H9 (cell line): ENCODE measurements at regions not wholly inside any gene's neighbourhood (a gene's known extent, or its start where the extent isn't known, plus 50 kb on each side); places are given as distances from the start of the nearest gene placed in this dataset.

ENCODE experiments used
- DNase-seq: peaks from one replicate; pipeline ENCODE4 v3.0.0-alpha.2; 2017
- H2AFZ ChIP-seq: one replicate; pipeline ENCODE4 v1.6.1; 2013; ENCODE audit warnings: mild to moderate bottlenecking, low read length, control low read depth, moderate library complexity
- H2AK5ac ChIP-seq: 2 replicates; pipeline ENCODE4 v1.6.1; 2013; ENCODE audit warnings: low read length, control low read depth, mixed read lengths; ENCODE audit not compliant: insufficient read length
- H2BK120ac ChIP-seq: one replicate; pipeline ENCODE4 v1.6.1; 2013; ENCODE audit warnings: low read depth, mild to moderate bottlenecking, low read length, control low read depth, inconsistent platforms; ENCODE audit not compliant: poor library complexity, severe bottlenecking
- H2BK12ac ChIP-seq: 2 replicates; pipeline ENCODE4 v1.6.1; 2013; ENCODE audit warnings: low read length, control low read depth, mixed read lengths, low read depth; ENCODE audit not compliant: insufficient read length
- H2BK15ac ChIP-seq: 2 replicates; pipeline ENCODE4 v1.6.1; 2013; ENCODE audit warnings: low read depth, low read length, control low read depth
- H2BK20ac ChIP-seq: one replicate; pipeline ENCODE4 v1.6.1; 2013; ENCODE audit warnings: low read depth, mild to moderate bottlenecking, low read length, control low read depth, inconsistent platforms; ENCODE audit not compliant: poor library complexity, severe bottlenecking
- H2BK5ac ChIP-seq: 2 replicates; pipeline ENCODE4 v1.6.1; 2013; ENCODE audit warnings: low read length, control low read depth, mixed read lengths; ENCODE audit not compliant: insufficient read length
- H3K14ac ChIP-seq: 2 replicates; pipeline ENCODE4 v1.6.1; 2013; ENCODE audit warnings: low read length, control low read depth; ENCODE audit not compliant: insufficient read depth
- H3K18ac ChIP-seq: 2 replicates; pipeline ENCODE4 v1.6.1; 2013; ENCODE audit warnings: low read depth, mild to moderate bottlenecking, mixed read lengths, low read length, control low read depth; ENCODE audit not compliant: insufficient read length
- H3K23ac ChIP-seq: 2 replicates; pipeline ENCODE4 v1.6.1; 2013; ENCODE audit warnings: low read length, control low read depth, mixed read lengths, low read depth; ENCODE audit not compliant: insufficient read length
- H3K23me2 ChIP-seq: 2 replicates; pipeline ENCODE4 v1.6.1; 2013; ENCODE audit warnings: low read depth, mild to moderate bottlenecking, mixed read lengths, low read length, control low read depth; ENCODE audit not compliant: insufficient read length, poor library complexity, severe bottlenecking
- H3K27ac ChIP-seq: 2 replicates; pipeline ENCODE4 v1.5.1; 2013; ENCODE audit warnings: low read length, control low read depth, mixed read lengths, low read depth; ENCODE audit not compliant: insufficient read length
- H3K27me3 ChIP-seq: 2 replicates; pipeline ENCODE4 v1.6.1; 2013; ENCODE audit warnings: low read length, control low read depth, inconsistent platforms; ENCODE audit not compliant: insufficient read depth
- H3K4ac ChIP-seq: 2 replicates; pipeline ENCODE4 v1.6.1; 2013; ENCODE audit warnings: low read depth, mild to moderate bottlenecking, control low read depth, inconsistent platforms, low read length, moderate library complexity
- H3K4me1 ChIP-seq: 2 replicates; pipeline ENCODE4 v1.6.1; 2013; ENCODE audit warnings: low read length, control low read depth, inconsistent platforms; ENCODE audit not compliant: insufficient read depth
- H3K4me2 ChIP-seq: 2 replicates; pipeline ENCODE4 v1.6.1; 2013; ENCODE audit warnings: low read length, control low read depth, mixed read lengths; ENCODE audit not compliant: insufficient read length, insufficient read depth
- H3K56ac ChIP-seq: 2 replicates; pipeline ENCODE4 v1.6.1; 2013; ENCODE audit warnings: low read depth, mild to moderate bottlenecking, mixed read lengths, low read length, control low read depth; ENCODE audit not compliant: insufficient read length
- H3K79me1 ChIP-seq: 2 replicates; pipeline ENCODE4 v1.6.1; 2013; ENCODE audit warnings: low read depth, mild to moderate bottlenecking, moderate library complexity, low read length, control low read depth, inconsistent platforms; ENCODE audit not compliant: insufficient read depth, poor library complexity, severe bottlenecking
- H3K79me2 ChIP-seq: 2 replicates; pipeline ENCODE4 v1.6.1; 2013; ENCODE audit warnings: low read length, control low read depth, inconsistent platforms; ENCODE audit not compliant: insufficient read depth
- H3K9ac ChIP-seq: 2 replicates; pipeline ENCODE4 v1.6.1; 2013; ENCODE audit warnings: low read length, control low read depth, mixed read lengths; ENCODE audit not compliant: insufficient read length; ENCODE audit errors: extremely low read depth
- H3K9me3 ChIP-seq: one replicate; pipeline ENCODE4 v1.6.1; 2013; ENCODE audit warnings: low read depth, low read length, inconsistent platforms; ENCODE audit not compliant: control insufficient read depth
- H3T11ph ChIP-seq: one replicate; pipeline ENCODE4 v1.6.1; 2013; ENCODE audit warnings: mild to moderate bottlenecking, low read length, control low read depth, inconsistent platforms
- H4K20me1 ChIP-seq: one replicate; pipeline ENCODE4 v1.6.1; 2013; ENCODE audit not compliant: control insufficient read depth, insufficient read length, insufficient read depth
- H4K5ac ChIP-seq: 2 replicates; pipeline ENCODE4 v1.6.1; 2013; ENCODE audit warnings: low read depth, mild to moderate bottlenecking, mixed read lengths, low read length, control low read depth; ENCODE audit not compliant: insufficient read length
- H4K8ac ChIP-seq: replicated peaks from 2 replicates; pipeline ENCODE4 v1.6.1; 2013; ENCODE audit warnings: low read length, control low read depth, mixed read lengths, low read depth; ENCODE audit not compliant: insufficient read length
- H4K91ac ChIP-seq: 2 replicates; pipeline ENCODE4 v1.6.1; 2013; ENCODE audit warnings: low read depth, mild to moderate bottlenecking, moderate library complexity, mixed read lengths, low read length, control low read depth; ENCODE audit not compliant: insufficient read length
- H3K27ac Mint-ChIP-seq, 3 experiments: 2 replicates in 2 of 3; 3 replicates in 1 of 3; pipeline ENCODE4 v1.8.0; 2020 to 2021; ENCODE audit warnings: mixed read lengths in 3 of 3, mild to moderate bottlenecking in 1 of 3, moderate library complexity in 1 of 3
- H3K27me3 Mint-ChIP-seq: 2 replicates; pipeline ENCODE4 v1.8.0; 2021; ENCODE audit warnings: low read depth, mild to moderate bottlenecking, moderate library complexity, mixed read lengths
- H3K36me3 Mint-ChIP-seq, 3 experiments: 2 replicates in 2 of 3; 3 replicates in 1 of 3; pipeline ENCODE4 v1.8.0; 2020 to 2021; ENCODE audit warnings: low read depth in 3 of 3, mixed read lengths in 3 of 3; ENCODE audit not compliant: insufficient read depth in 1 of 3
- H3K4me1 Mint-ChIP-seq, 2 experiments: 2 replicates each; pipeline ENCODE4 v1.8.0; 2020; ENCODE audit warnings: mixed read lengths in 2 of 2
- H3K4me3 Mint-ChIP-seq, 2 experiments: 2 replicates in 1 of 2; 3 replicates in 1 of 2; pipeline ENCODE4 v1.8.0; 2020 to 2021; ENCODE audit warnings: mild to moderate bottlenecking in 2 of 2, mixed read lengths in 2 of 2, moderate library complexity in 1 of 2
- H3K9me3 Mint-ChIP-seq, 2 experiments: 2 replicates in 1 of 2; 3 replicates in 1 of 2; pipeline ENCODE4 v1.8.0; 2020; ENCODE audit warnings: mild to moderate bottlenecking in 2 of 2, mixed read lengths in 2 of 2, moderate library complexity in 1 of 2
- WGBS: extraction: QIAGEN DNeasy Blood & Tissue Kit; methylation state at CpG from one replicate; pipeline ENCODE4 v1.1.7; 2013; ENCODE audit warnings: missing lambda C conversion rate, low lambda C conversion rate, mixed read lengths; ENCODE audit not compliant: insufficient read length; ENCODE audit errors: extremely low coverage; 5-methylcytosine and 5-hydroxymethylcytosine counted together
- TF ChIP-seq, protein P1 (sequence below): fragments of 200-600 bp; sonication (generic); conservative IDR thresholded peaks from 3 replicates; pipeline ENCODE4 v1.8.0; 2021; ENCODE audit warnings: antibody characterized with exemption, mild to moderate bottlenecking

DNA sequence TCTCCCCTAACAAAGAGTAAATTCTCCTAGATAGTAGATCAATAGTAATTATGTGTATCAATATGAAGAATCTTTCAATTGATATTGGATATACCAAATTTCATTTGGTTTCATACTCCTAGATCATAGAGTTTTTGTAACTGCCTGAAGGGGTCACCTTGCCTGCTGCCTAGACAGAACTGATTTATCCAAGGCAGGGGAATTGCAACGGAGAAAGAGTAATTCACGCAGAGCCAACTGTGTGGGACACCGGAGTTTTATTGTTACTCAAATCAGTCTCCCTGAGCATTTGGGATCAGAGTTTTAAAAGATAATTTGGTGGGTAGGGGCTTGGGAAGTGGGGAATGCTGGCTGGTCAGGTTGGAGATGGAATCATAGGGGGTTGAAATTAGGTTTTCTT lies 92.2 kb upstream of the SLC8A1 start:
- no peaks in the 10 kb centered on the region for H3K23me2 ChIP-seq
- no peak overlapping the region for H2BK20ac ChIP-seq
- H3K4me2 ChIP-seq, result no peak overlapping the region
- H4K20me1 ChIP-seq, result no peaks in the 10 kb centered on the region
- H3K56ac ChIP-seq, result no peak overlapping the region
- no peak overlapping the region for H2BK5ac ChIP-seq
- no peak overlapping the region for H4K91ac ChIP-seq
- H3K27ac Mint-ChIP-seq, result peak overlapping the region in 2 of 3 experiments; percentile 3 to 65; a peak in 4 of 7 replicates
- H3K9me3 Mint-ChIP-seq, result no peaks in the 10 kb centered on the region
- no peak overlapping the region for H3K14ac ChIP-seq
- H3K36me3 Mint-ChIP-seq, result no peaks in the 10 kb centered on the region
- H3K4me3 Mint-ChIP-seq, result no peak overlapping the region
- H3K27me3 ChIP-seq, result no peaks in the 10 kb centered on the region
- no CpG with 5 or more reads among the region's 3 CpGs for WGBS
- DNase-seq, result no peak
- no peak overlapping the region for H3K9ac ChIP-seq
- H3K79me1 ChIP-seq, result no peaks in the 10 kb centered on the region
- H2AK5ac ChIP-seq, result no peak overlapping the region
- H3K9me3 ChIP-seq, result no peaks in the 10 kb centered on the region
- no peak overlapping the region for H4K5ac ChIP-seq
- H3K4me1 Mint-ChIP-seq, result peaks cover 17 to 21% of the 10 kb centered on the region in 2 experiments
- H2AFZ ChIP-seq, result no peak overlapping the region
- H3T11ph ChIP-seq, result no peak overlapping the region
- no peak overlapping the region for H3K23ac ChIP-seq
- no peak overlapping the region for H3K4ac ChIP-seq
- no peak overlapping the region for H3K18ac ChIP-seq
- no peak overlapping the region for H2BK15ac ChIP-seq
- H2BK120ac ChIP-seq, result no peak overlapping the region
- H3K27me3 Mint-ChIP-seq, result no peaks in the 10 kb centered on the region
- no peak overlapping the region for H4K8ac ChIP-seq
- no peaks in the 10 kb centered on the region for H3K79me2 ChIP-seq
- no peak overlapping the region for H2BK12ac ChIP-seq
- H3K4me1 ChIP-seq, result no peaks in the 10 kb centered on the region
- TF ChIP-seq, protein P1, sequence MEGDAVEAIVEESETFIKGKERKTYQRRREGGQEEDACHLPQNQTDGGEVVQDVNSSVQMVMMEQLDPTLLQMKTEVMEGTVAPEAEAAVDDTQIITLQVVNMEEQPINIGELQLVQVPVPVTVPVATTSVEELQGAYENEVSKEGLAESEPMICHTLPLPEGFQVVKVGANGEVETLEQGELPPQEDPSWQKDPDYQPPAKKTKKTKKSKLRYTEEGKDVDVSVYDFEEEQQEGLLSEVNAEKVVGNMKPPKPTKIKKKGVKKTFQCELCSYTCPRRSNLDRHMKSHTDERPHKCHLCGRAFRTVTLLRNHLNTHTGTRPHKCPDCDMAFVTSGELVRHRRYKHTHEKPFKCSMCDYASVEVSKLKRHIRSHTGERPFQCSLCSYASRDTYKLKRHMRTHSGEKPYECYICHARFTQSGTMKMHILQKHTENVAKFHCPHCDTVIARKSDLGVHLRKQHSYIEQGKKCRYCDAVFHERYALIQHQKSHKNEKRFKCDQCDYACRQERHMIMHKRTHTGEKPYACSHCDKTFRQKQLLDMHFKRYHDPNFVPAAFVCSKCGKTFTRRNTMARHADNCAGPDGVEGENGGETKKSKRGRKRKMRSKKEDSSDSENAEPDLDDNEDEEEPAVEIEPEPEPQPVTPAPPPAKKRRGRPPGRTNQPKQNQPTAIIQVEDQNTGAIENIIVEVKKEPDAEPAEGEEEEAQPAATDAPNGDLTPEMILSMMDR, result no peak
- no peak overlapping the region for H3K27ac ChIP-seq
